KBM-7 (cell line): ENCODE measurements at regions not wholly inside any gene's neighbourhood (a gene's known extent, or its start where the extent isn't known, plus 50 kb on each side); places are given as distances from the start of the nearest gene placed in this dataset.

Source experiments
- DNase-seq: peaks from one replicate; pipeline ENCODE4 v3.0.0-alpha.2; 2015
- in situ Hi-C: fragments of 300-500 bp; cut with MboI; formaldehyde crosslinking; loops from 2 replicates; pipeline ENCODE4 v1.14.3; 2020; ENCODE audit warnings: low sequenced_read_pairs, low pct_unique_long_range_greater_than_20kb, mixed read lengths

- in situ Hi-C loops = no loop called here
- DNase-seq = no peak
Observed at GRCh38 chr2:128867311-128867710, 548.6 kb upstream of the HS6ST1 start.

GRCh38 chr2:128867936-128868636, 549.4 kb upstream of the HS6ST1 start:
- in situ Hi-C loops = no loop called here
- no peak for DNase-seq

- DNase-seq = no peak
- in situ Hi-C loops = no loop called here
Observed at GRCh38 chr2:128868686-128869551, 550.3 kb upstream of the HS6ST1 start.

- no peak for DNase-seq
- in situ Hi-C loops = no loop called here
Observed at GRCh38 chr2:128874608-128875007, 555.9 kb upstream of the HS6ST1 start.

GRCh38 chr2:128876986-128877983, 558.6 kb upstream of the HS6ST1 start:
- no peak for DNase-seq
- in situ Hi-C loops = no loop called here

GRCh38 chr2:128879161-128879560, 560.5 kb upstream of the HS6ST1 start:
- in situ Hi-C loops = no loop called here
- DNase-seq = no peak

DNA sequence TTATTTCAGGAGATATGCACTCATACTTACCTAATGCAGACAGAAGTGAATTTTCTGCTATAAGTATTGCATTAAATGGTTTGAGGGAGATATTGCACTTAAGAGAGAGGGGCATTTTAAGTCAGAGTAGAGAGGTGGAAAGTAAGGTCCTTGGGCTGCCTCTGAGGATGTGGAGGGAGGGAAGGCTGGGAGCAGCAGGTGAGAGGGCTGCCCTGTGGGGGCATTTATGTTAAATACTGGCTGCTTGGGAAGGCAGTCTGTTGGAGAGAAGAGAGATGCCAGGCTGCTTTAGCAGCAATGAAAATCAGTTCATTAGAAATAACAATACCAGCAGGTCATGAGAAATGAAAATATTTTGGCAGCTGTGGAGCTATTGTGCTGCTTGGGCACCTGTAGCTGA, 576.2 kb upstream of the HS6ST1 start:
- in situ Hi-C loops = no loop called here
- no peak for DNase-seq

GRCh38 chr2:128901572-128902391, 583.1 kb upstream of the HS6ST1 start:
- in situ Hi-C loops = no loop called here
- DNase-seq = no peak

DNA sequence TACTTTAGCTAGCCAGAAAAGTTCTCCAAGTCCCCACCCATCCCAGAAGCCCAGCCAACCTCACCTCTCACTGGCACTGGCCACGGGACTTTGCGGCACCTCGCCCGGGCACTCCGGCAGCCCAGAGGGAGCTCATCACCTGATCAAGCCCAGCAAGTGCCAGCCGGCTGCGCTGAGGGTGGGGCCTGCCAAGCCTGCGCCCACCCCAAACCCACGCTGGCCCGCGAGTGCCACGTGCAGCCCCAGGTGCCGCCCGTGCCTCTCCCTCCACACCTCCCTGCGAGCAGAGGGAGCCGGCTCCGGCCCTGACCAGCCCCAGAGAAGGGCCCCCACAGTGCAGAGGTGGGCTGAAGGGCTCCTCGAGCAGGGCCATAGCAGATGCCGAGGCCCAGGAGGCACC, 585.0 kb upstream of the HS6ST1 start:
- DNase-seq = no peak
- in situ Hi-C loops = no loop called here

DNA sequence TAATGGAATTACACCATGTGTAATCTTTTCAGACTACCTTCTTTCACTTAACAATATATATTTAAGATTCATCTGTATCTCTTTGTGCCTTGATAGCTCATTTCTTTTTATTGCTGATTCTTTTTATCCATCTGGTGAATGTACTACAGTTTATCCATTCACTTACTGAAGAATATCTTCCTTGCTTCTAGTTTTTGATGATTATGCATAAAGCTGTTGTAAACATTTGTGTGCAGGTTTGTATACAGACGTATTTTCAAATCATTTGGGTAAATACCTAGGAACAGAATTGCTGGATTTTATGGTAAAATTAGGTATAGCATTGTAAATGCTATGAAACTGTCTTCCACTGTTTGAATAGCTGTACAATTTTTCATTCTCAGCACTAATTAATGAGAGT, 592.6 kb upstream of the HS6ST1 start:
- in situ Hi-C loops = no loop called here
- DNase-seq = no peak

DNA sequence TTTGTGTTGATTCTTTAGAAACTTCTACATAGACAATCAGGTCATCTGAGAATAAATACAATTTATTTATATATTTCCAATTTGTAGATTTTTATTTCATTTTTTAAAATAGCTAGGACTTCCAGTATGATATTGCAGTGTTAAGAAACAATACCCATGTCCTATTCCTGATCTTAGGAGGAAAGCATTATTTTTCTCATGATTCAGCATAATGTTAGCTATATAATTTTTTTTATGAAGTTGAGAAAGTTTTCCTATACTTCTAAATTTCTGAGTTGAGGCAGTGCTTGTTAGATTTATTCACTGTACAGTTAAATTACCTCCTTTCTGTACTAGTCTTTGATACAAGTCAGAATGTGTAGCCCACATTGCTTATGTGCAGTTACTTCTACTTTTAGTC, 595.7 kb upstream of the HS6ST1 start:
- no peak for DNase-seq
- in situ Hi-C loops = no loop called here

DNA sequence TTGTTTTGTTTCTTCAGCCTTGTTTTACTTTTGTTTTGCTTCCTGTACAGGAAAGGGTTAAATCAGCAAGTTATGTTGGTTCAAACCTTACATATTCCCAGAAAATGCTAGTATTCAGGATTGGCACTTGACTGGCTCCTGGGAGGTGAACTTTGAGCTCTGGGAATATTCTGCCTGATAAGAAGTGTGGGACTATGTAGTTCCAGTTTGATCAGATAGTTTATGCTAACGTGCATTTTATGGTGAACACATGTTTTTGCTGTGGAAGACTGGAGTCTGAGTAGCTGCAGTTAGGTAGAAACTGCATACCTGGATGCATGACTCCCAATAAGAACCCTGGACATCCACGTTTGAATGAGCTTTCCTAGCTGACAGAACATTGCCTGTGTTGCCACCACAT, 603.1 kb upstream of the HS6ST1 start:
- DNase-seq = no peak
- in situ Hi-C loops = no loop called here

DNA sequence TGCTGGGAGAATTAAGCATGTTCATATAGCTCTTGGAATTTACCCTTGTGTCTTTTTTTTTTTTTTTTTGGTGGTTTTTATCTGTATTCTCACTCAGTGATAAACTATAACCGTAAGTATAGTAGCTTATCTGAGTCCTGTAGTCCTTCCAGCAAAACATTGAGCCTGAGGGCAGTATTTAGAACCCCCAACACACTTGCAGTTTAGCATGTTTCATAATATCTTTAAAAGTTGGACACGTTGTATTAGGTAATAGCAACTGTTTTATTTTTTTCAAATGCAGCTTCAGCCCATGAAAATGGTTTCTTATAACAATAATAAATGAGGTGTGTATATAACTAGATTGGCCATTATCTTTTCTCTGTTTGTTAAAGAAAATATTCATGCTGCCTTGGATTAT, 603.5 kb upstream of the HS6ST1 start:
- in situ Hi-C loops = no loop called here
- no peak for DNase-seq

DNA sequence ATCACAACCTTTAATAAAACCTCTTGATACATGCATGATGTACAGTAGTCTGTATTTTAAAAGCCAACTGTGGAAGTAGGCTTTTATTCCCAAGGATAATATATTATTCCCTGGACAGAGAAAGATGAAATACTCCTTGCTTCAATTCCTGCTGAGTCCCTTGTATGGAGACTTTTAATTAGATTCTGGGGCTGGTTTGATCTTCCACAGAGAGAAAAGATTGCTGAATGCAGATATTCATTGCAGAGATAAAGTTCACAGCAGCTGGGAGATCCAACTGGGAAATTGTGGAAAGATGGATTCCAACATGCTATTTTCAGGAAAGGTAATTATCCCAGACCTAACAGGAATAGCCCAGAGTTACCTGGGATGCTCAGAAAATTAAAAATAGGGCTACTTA, 607.0 kb upstream of the HS6ST1 start:
- no peak for DNase-seq
- in situ Hi-C loops = no loop called here

DNA sequence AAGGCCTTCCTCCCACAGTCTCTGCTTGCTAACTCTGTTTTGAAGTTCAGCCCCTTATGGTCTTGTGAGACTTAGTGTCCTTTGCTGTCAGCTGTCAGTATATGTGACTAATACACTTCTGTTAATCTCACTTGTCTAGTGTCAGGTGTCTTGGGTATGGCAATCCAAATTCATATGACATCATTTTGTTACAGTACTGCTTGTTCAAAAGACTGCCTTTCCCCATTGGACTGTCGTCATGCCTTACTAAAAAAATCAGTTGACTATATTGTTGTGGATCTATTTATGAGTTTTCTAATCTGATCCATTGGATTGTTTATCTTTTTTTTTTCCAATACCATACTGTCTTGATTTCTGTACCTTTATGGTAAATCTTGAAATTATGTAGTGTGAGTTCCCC, 611.4 kb upstream of the HS6ST1 start:
- no peak for DNase-seq
- in situ Hi-C loops = no loop called here

- DNase-seq = no peak
- in situ Hi-C loops = no loop called here
Observed at GRCh38 chr2:128940378-128940777, 621.7 kb upstream of the HS6ST1 start.

- no peak for DNase-seq
Observed at GRCh38 chr2:128941751-128942150, 623.1 kb upstream of the HS6ST1 start.

DNA sequence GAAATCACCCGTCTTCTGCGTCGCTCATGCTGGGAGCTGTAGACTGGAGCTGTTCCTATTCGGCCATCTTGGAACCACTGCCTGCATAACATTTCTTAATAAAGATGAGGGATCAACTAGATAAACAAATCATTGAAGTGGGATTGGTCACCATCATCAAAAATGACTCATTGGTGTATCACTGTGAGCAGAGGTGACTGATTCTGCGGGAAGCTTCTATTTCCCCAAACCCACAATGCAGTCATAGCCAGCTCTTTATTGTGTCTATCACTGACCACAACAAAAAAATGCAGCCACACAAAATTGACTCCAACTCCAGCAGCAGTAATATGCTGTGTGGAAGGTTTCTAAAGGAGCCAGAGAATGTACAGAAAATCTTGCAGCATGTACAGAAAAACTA, 630.7 kb upstream of the HS6ST1 start:
- DNase-seq = no peak
- in situ Hi-C loops = no loop called here

More at GRCh38 chr2:128941751-128942150, 623.1 kb upstream of the HS6ST1 start:
- in situ Hi-C loops = no loop called here

GRCh38 chr2:128950758-128951157, 632.1 kb upstream of the HS6ST1 start:
- in situ Hi-C loops = no loop called here
- no peak for DNase-seq
